DMS114 treated with DMSO at 0.1 percent for 48 hours (cell line): ENCODE measurements at regions not wholly inside any gene's neighbourhood (a gene's known extent, or its start where the extent isn't known, plus 50 kb on each side); places are given as distances from the start of the nearest gene placed in this dataset.
"Not testable (repeated sequence)": the region's sequence is repeated elsewhere in the genome, so short reads cannot be mapped to it uniquely, and the experiment has no call there.

ENCODE experiments used
- DNase-seq: peaks from one replicate; lab custom pipeline; 2025; ENCODE audit not compliant: unreplicated experiment; lab: John Stamatoyannopoulos, UW

GRCh38 chr2:8490166-8490721, 191.6 kb upstream of the ID2 start:
- no peak for DNase-seq

GRCh38 chr2:8491296-8492027, 190.4 kb upstream of the ID2 start:
- DNase-seq = no peak

DNA sequence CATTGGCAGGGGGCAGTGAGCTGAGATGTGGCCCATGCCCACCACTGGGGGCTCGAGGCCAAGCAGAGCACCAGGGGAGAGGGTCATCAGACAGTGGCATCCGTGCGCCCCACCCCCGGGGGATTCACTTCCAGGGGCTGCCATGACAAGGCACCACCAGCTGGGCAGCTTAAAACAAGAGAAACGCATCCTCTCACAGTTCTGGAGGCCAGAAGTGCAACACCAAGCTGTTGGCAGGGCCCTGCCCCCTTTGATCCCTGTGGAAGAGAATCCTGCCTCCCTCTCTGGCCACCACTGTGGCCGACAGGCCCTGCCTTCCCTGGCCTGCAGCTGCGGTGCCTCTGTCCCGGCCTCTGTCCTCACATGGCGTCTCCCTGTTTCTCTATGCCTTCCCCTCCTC, 187.7 kb upstream of the ID2 start:
- no peak for DNase-seq

DNA sequence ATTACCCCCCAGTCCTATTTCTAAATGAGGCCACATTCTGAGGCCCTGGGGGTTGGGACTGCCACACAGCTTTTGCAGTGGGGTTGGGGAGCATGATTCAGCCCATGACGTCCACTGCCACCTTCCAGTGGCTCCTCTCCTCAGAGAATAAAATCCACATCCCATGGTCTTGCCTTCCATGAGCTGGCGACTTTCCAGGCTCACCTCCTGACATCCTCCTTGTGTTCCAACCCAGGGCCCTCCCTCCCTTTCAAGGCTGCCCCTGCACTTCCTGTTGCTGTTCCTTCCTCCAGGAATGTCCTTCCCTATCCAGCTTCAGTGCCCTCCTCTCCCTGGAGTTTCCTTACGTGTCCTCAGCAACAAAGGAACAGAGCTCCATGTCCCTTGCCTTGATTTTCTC, 187.3 kb upstream of the ID2 start:
- no peak for DNase-seq

DNA sequence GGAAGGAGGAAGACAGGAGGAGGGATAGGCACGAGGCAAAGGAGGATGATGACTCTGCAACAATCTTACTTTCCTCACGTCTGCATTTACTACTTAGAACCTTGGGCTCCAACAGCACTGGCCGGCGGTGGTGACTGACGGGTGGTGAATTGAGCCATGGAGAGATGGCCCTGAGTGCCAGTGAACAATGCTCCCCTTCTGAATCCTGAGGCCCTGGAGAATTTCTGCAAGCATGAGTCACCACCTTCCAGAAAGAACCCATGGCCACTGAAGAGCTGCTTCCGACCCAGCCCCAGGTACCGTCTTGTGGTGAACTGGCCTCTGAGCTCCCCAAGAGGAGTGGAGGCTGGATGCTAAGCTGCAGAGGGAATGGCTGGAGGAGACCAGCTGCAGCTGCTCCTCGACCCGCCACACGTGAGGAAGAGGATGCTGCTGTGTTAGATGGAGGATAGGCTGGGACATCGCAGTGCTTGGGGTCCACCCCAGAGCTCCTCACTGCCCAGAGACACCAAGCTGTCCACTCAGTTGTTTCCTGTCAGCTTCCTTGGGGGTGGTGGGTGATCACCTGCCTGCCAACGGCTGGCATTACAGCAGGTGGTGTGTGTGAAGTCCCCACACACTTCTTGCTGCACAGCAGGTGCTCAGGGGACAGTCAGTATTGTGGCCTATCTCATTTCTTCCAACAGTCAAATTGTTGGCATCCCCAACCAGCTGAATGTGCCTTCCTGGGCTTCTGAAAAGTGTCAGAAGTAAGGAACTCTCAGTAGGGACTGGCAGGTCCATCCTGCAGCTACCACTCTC, 186.5 kb upstream of the ID2 start:
- no peak for DNase-seq

- DNase-seq = no peak
Measured at GRCh38 chr2:8496079-8496478, 185.8 kb upstream of the ID2 start.

- DNase-seq = no peak
Measured at GRCh38 chr2:8496617-8497016, 185.2 kb upstream of the ID2 start.

GRCh38 chr2:8498994-8499393, 182.9 kb upstream of the ID2 start:
- DNase-seq = no peak

- DNase-seq = no peak
Measured at GRCh38 chr2:8500124-8501054, 181.5 kb upstream of the ID2 start.

DNA sequence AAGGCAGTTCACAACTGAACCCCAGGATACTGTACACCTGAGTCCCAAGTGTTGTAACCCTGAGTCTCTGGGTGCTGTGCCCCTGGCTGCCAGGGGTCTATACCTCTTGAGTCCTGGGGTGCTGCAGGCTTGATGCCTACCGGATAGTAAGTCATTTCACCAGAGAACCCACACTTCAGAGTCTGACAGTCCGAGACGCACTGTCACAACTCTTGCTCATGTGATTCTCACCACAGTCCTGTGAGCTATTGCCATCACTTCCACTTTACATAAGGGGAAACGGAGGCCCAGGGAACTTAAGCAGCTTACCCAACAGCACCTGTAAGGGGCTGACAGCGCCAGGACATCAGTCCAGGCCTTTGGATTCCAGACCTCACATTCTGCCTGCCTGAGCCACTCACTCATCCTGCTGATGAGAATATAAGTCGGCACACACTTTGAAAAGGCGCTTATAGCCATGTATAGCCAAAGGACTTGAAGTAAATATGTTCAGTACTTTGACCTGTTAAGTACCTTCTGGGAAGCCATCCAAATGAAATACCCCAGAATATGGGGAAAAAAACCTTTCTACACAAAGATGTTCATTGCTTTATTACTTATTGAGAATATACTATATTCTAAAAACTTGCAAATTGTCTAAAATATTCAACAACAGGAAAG, 180.7 kb upstream of the ID2 start:
- DNase-seq = no peak

GRCh38 chr2:8502316-8502715, 179.5 kb upstream of the ID2 start:
- no peak for DNase-seq

GRCh38 chr2:8505311-8505920, 176.4 kb upstream of the ID2 start:
- DNase-seq = no peak

- no peak for DNase-seq
Measured at GRCh38 chr2:8506746-8507145, 175.1 kb upstream of the ID2 start.

DNA sequence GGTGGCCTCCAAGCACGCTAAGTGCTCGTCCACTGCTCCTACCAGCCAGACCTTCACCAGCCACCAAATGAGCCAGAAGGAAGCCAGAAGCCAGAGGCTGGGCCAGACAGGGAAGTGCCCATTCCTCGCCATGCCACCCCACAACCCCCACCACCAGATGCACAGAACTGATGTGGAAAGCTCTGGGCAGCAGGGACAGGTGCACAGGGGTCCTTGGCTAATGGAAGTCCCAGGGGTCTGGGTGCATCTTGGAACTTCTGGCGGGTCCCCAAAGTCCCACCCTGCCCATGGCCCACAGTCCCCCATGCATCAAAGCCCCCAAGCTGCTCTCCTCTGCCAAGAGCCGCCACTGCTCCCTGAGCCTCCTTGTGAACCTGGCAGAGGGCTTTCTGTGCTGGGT, 173.1 kb upstream of the ID2 start:
- DNase-seq = no peak

DNA sequence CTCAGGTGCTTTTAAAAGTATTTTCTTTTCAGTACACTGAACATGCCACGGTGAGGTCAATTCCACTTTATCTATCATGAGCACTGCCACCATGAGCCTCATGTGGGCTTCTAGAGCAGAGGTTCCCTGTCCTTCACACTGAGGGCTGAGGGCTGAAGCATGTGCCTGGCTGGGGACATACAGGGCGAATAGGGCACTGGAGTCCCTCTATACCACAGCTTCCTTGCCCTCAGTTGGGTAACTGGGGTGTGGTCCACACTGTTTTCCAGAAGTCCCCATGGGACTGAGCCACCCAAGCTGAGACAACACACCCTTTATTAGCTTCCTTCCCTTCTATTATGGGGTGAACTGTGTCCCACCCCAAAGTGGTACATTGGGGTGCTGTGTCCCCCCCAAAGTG, 172.2 kb upstream of the ID2 start:
- DNase-seq = no peak

GRCh38 chr2:8510055-8510454, 171.8 kb upstream of the ID2 start:
- DNase-seq = not testable (repeated sequence)

DNA sequence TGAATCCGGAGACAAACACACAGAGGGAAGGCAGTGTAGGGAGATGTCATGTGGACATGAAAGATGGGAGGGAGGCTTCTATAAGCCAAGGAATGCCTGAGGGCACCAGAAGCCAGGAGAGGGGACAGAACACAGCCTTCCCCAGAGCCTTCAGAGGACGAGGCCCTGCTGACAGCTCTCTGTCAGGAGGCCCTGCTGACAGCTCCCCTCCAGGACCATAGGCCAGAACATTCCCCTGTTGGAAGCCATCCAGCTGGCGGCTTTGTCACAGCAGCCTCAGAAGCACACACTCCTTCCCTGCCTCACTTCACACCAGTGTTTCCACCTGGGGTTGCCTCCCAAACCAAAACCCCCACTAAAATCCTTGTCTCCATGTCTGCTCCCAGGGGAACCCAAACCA, 171.3 kb upstream of the ID2 start:
- DNase-seq = no peak

DNA sequence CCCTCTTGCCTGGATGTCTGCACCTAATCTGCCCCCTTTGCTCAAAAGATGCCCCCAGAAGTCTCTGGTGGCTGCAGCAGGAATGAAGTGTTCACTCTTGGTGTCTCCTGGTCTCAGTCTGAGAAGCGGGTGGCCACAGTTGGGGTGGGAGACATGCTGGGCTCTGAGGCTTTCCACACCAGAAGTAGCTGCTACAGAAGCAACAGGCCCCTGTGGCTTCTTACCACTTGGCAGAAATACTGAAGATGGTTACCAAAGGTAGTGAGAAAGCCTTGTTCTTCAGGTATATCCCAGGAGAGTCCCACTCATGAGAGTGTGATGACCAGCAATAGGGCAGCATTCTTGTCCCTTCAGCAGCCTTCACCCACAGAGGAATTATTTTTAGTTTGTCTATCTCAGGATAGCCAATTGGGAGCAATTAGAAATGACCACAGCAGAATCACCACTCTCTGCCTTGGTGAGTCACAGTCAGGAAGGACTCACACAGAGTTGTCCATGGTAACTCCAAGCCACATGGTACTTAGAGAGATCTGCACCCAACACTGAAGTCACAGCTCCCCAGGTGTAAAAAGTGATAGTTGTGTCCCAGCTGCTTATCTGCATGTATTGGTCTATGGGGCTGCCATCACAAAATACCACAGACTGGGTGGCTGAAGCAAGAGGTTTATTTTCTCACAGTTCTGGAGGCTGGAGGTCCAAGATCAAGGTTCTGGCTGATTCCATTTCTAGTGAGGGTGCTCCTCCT, 169.8 kb upstream of the ID2 start:
- no peak for DNase-seq

DNA sequence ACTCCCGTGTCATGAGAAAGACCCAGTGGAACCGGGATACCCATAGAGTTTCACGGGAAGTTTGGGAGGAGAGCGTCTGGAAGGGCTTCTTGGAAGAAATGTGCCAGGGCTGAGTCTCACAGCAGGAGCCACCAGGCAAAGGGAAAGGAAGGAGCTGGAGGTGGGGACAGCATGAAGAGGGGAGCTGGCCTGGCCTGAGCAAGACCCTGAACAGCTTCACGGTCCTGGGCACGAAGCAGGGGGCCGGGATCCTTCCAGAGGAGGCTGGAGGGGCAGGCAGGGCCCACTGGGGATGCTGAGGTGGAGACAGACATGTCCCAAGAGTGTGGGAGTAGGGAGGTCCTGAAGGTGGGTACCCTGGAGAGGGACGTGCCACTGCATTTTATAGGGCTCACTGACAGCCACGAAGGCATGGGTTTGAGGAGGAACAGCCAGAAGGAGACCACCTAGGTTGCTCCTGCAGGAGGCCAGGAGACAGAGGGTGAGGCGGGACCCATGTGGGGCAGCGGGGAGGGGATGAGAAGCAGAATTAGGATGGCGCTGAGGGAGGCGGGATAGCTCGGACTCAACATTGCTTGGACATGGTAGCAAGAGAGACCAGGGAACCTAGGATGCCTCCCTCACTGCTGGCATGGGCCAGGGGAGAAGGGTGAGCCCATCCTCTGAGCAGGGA, 168.1 kb upstream of the ID2 start:
- no peak for DNase-seq
